Stimulated activated CD8-positive, alpha-beta memory T cell treated with anti-CD3 and anti-CD28 coated beads, Interleukin-15, amount 100 ng/mL, for 48 hours (primary cell): ENCODE measurements at regions not wholly inside any gene's neighbourhood (a gene's known extent, or its start where the extent isn't known, plus 50 kb on each side); places are given as distances from the start of the nearest gene placed in this dataset.
"Not testable (repeated sequence)": the region's sequence is repeated elsewhere in the genome, so short reads cannot be mapped to it uniquely, and the experiment has no call there.

Source experiments
- DNase-seq, 2 donors: peaks; one replicate each; pipeline ENCODE4 v3.0.0-alpha.2; 2020; ENCODE audit warnings: low read depth in 2 of 2

DNA sequence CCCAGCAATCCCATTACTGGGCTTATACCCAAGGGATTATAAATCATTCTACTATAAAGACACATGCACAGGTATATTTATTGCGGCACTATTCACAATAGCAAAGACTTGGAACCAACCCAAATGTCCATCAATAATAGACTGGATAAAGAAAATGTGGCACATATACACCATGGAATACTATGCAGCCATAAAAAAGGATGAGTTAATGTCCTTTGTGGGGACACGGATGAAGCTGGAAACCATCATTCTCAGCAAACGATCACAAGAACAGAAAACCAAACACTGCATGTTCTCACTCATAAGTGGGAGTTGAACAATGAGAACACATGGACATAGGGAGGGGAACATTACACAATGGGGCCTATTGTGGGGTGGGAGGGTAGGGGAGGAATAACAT, 224.4 kb upstream of the SERP2 start:
- DNase-seq = not testable (repeated sequence)

DNA sequence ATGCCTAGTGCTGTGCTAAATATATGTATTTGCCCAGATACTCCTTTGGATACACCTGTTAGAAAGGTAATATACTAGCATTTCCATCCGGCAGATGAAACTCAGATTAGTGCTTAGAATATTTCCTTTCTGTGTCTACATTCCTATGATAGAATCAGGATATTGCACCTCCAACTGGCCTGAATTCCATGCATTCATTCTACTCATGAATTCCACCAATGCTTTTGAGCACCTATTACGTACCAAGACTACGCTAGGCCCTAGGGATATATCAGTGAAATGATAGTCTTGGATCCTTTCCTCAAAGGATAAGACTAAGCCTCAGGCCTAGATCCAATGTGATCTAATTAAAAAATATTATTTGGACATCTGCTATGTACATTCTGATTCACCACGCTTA, 223.8 kb upstream of the SERP2 start:
- DNase-seq = no peak

DNA sequence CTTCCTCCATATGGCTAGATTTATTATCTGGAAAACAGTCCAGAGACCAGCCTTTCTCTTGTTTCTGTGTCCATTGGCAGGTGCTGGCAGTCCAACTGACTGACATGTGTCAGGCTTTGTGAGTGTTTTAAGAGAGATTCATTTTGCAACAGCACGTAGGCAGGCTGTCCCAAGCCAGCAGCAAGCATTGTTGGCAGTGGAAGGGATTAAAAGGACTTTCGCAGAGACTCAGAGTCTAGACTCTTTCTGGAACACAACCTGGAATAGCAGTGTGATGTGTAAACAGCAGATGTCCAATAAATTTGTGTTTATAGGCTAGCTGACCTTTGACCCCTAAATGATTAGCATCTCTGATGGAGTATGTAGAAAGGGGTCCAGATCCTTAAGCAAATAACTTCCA, 222.2 kb upstream of the SERP2 start:
- no peak for DNase-seq

DNA sequence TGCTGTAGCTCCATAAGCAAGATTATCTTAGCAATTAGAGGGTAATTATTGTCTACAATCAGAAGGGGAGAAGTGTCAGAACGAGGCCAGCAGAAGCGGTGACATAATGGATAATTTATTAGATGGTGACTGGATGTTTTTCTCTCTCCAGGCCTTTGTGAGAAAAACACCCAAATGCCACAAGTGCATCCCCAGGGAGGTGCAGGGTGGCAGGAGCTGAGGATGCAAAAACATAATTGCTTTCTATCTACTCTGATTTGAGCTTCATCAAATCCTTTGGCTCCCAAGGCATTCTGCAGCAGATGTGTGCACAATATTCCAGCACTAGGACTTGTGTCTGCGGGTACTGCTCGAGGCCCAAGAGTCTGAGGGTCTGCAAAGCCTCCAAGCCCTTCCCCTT, 220.1 kb upstream of the SERP2 start:
- no peak for DNase-seq

DNA sequence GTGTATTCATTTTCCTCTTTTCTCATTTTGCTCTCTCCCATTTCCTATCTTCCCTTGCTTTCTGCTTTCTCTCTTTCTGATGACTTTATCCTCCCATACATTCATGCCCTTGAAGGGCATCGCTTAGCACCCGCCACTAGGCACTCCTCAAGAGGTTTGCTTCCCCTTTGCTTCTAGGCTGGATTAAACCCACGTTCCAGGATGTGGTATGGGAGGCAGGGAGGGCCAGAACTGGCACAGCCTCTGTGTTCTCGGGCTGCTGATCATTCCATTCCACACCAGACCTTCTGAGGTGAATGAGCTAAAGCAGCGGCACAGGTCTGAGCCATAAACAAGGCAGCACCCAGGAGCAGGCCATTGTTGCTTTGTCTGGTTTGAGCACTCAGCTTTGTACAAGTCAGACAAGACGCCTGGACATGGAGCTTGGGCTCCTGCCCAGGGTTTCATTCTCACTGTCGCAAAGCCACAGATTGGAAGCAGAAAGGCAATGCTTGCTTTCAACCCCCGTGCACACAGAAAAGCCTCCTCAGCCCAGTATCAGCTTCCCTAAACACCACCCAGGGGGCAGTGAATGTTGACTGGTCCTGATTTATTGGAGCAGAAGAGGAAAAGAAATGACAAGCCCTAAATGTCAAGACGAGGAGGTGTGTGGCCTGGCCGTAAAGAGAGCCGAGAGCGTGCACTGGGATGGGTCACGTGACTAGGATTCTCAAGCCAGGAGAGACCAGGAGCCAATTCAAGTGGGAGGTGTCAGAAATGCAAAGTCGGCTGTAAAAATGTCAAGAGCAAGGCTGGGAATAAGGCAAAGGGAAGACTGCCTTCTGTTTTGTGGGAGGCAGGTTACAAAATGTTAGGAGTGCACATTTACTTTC, 218.0 kb upstream of the SERP2 start:
- DNase-seq = no peak

DNA sequence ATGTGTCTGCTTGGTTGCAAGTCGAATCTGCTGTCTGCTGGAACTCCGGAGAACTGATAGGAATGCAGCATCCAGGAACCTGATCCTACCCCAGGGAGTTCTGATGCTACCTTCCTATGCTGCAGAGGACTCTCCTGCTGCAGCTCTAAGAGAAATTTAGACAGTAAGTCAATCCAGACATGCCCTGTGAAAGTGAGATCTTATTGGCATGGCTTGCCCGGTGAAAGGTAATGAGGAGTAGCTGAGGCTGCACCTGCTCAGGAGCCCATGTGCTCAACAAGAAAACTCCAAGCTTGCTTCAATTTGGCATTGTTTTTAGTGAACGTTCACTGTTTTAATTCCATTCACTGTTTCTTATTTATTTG, 217.3 kb upstream of the SERP2 start:
- no peak for DNase-seq

DNA sequence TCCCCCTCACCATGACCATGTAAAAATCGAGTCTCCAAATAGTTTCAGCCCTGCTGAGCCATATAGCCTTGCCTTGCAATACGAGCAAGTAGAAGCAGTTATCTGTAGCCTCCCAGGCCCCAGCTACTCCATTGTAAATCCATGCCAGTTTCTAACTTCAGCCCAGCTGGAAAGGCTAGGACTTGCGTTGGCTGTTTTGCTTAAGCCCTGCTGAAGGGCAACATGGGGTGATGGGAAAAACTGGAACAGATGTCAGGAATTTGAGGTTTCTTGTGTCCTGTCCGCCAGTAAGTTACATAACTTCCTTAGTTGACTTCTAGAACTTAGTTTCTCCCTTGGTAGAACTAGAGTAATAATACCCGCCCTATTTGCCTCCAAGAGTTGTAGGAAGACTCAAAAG, 216.0 kb upstream of the SERP2 start:
- DNase-seq = no peak

DNA sequence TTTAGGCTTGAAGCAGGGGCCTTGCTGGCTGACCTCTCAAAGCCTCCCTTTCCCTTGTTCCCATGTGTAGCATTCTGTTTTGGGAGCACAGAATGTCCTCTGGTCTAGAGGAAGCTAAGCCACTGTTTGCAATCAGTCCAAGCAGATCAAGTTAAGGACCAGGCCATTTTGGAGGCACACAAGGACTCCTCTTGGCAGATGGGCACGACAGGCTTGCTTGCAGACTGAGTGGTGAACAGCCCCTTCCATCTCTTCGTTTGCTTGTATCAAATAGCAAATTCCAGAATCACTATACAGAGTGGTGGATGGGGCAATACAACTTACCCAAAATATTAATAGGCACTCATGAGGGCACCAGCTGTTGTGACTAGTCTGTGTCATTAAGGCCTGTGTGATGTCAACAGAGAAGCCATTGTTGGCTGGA, 215.5 kb upstream of the SERP2 start:
- no peak for DNase-seq

DNA sequence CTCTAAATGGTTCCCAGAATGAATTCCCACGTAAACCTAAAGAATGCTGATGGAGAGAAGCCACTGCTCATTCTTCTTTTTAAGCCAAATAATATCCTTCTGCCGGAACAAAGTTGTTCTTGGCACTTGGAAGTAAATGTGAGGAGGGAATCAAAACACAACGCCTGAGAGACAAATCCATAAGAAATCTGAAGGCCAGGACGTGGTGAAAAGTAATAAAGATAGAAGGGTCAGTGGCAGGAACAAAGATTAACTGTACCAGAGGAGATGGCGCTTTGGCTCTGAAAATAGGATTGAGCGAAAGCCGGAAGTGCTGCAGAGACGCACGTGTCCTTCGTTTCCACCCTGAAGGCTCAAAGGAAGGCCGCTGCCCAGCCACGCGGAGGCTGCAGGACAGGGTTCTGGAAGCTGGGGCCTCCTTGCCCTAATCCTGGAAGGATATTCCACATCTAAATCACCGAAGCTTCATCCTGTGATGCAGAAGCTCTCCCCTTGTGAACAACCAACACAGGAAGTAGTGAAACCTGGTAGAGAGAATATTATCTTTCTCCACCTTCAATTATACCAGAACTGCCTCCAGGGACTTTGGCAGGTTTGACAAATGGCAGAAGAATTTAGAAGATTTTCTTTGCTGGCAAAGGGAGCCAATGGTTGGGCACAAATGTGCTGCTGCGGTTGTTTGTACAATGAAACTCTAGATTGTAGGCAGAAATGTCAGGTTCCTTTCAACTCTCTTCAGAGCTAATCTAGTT, 214.6 kb upstream of the SERP2 start:
- no peak for DNase-seq

DNA sequence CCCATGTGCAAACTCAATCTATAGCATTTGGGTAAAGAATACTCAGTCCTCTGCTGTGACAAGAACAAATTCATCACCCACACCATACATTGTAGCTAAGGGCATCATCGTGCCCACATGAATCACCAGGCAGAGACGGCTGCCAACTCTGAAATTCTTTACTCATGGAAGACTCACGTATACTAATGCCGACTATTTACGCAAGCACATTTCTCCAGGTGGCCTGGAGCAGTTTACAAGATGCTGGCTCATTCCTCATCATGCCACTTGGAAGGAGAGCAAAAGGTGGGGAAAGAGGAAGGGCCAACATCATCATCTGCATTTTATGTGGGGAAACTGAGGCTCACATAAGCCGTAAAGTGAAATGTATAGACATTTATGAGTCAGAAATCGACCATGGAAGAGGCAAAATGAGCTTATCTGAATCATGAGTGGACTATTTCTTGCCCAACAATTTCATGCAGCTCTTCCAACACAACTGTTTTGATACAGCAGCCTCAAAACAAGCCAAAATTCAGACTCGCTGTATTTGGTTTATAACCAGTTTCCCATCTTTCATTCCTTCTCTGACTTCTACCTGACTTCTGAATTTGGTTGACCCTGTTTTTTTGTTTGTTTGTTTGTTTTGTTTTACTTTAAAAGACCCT, 213.9 kb upstream of the SERP2 start:
- no peak for DNase-seq

DNA sequence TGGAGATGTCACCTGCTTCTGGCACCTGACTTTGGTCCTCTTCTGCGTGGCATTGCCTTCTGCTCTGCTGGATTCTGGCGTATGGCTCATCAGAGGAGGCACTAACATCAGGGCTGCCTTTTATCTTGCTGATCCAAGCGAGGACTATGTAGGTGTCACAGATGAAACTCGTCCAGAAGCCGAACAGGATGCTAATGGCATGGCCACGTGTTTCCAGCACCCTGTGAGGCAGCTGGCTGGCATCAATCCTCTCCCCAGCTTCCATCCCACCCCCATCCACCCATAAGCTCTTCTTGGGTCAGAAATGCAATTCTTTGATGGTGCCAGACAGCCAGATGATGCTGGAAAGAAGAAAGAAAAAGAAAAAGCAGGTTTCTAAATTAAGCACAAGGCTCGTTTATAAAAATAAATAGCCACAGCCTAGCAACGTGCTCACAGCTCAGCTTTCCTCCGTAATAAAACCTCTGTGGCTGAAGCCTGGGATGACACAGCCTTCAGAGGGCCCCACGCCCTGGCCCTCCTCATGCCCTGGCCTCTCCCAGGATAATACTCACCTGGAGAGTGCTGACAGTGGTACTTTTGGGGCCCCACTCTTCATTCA, 212.9 kb upstream of the SERP2 start:
- no peak for DNase-seq

DNA sequence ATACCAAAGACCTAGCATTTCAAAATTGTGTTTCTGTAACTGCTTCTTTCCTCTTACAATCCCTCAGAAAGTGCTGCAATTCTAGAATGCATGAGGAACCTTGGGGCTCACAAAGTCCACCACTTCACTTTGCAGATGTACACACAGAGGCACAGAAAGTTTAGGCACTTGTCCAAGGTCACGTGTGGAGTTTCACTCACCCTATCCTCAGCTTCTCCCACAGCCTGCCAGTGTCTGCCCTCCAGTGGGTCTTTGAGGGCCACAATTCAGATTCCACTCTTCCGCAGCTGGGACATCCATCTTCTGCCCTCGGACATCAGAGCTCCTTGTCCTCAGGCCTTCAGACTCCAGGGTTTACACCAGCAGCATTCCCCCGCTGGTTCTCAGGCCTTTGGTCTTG, 210.5 kb upstream of the SERP2 start:
- DNase-seq = no peak

DNA sequence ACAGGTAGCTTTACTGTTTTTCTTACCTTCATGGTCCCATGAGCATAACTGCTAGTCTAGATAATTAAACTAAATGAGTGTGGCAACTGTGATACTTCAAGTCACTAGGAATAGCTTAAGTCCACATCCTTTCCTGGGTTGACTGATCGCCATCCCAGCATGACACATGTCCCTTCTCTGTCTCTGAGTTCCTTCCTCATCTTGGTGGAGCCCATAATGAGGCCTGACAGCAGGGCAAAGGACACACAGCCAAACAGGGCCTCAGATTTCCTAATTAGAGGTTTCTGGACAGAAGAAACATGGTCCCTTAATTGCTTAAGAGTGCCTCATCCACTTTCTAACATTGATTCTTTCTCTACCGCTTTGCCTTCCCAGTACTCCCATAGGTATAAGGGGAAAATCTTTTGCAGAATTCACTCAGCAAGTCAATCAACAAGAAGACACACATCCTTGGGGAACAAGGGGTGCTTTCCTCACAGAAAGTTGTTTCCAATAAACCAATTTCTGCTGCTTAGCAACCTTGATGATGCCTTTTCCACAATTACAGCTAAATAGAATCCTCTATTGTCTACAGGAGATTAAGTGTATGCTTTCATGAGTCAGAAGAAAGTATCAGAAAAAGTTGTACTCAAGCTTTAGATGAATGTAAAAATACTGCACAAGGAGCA, 208.3 kb upstream of the SERP2 start:
- DNase-seq = no peak

DNA sequence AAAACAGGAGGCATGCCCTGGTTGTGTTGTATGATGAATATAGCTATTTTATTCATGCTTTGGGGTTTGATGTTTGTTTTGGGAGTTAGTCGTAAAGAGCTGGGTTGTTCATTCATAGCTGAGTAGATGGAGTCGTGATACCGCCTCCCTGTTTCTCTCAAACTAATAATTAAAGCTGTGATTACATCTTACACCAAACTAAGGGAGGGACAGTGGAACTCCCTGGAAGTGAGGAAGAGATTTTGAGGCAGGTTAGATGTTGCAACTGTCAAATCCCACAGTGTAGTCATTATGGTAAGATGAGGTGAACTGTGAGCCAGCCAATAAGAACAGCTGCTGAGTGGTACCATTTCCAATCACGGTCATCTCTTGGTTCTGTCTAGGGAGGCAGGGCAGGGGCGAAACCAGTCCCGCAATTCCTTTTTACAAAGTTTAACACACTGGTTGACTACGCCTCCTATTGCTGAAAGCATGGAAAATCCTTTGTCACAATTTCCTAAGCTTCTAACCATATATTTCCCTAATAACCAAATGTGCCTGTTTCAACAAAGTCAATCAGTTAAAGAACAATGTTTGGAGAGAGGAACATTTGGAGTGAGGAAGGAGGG, 207.6 kb upstream of the SERP2 start:
- no peak for DNase-seq

DNA sequence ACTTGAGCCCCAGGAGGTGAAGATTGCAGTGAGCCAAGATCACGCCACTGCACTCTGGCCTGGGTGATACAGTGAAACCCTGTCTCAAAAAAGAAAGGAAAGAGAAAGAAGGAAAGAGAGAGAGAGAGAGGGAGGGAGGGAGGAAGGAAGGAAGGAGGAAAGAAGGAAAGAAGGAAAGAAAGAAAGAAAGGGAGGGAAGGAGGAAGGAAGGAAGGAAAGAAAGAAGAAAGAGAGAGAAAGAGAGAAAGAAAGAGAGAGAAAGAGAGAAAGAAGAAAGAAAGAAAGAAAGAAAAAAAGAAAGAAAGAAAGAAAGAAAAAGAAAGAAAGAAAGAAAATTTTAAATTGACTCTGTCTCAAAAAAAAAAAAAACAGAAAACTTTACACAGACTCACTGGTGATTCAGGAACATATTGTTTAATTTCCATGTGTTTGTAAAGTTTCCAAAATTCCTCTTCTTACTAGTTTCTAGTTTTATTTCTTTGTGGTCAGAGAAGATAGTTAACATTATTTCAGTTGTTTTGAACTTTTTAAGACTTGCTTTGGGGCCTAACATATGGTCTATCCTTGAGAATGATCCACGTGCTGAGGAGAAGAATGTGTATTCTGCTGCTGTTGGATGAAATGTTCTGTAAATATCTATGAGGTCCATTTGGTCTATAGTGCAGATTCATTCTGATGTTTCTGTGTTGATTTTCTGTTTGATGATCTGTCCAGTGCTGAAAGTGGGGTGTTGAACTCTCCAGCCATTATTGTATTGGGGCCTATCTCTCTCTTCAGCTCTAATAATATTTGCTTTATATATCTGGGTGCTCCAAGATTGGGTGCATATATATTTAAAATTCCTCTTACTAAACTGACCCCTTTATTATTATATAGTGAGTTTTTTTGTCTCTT, 204.4 kb upstream of the SERP2 start:
- DNase-seq = no peak

DNA sequence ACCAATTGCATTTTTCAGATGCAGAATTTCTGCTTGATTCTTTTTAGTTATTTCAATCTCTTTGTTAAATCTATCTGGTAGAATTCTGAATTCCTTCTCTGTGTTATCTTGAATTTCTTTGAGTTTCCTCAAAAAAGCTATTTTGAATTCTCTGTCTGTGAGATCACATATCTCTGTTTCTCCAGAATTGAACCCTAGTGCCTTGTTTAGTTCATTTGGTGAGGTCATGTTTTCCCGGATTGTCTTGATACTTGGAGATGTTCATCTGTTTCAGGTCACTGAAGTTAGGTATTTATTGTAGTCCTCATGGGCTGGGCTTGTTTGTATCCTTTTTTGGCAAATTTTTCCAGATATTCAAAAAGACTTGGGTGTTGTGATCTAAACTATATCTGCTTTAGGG, 202.9 kb upstream of the SERP2 start:
- no peak for DNase-seq

DNA sequence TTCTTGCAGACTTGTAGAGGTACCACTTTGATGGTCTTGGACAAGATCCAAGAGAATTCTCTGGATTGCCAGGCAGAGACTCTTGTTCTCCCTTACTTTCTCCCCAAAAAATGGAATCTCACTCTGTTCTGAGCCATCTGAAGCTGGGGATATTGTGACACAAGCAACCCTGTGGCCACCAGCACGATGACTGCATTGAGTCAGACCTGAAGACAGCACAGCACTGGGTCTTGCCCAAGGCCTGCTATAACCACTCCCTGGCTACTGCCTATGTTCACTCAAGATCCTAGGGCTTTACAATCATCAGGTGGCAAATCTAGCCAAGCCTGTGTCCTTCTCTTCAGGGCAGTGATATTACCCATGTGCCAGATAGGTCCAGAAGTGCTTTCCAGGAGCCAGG, 202.5 kb upstream of the SERP2 start:
- no peak for DNase-seq

DNA sequence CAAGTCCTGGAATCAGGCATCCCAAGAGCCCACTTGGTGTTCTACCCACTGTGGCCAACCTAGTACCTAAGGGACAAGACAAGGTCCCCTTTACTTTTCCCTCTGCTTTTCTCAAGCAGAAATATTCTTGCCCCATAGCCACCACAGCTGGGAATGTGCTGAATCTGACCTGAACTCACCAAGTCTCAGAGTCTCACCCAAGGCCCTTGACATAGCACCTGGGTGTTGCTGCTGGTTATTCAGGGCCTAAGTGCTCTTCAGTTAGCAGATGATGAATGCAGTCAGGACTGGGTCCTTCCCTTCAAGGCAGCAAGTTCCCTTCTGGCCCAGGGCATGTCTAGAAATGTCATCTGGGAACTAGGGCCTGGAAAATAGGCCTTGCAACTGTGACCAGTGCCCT, 201.8 kb upstream of the SERP2 start:
- no peak for DNase-seq

DNA sequence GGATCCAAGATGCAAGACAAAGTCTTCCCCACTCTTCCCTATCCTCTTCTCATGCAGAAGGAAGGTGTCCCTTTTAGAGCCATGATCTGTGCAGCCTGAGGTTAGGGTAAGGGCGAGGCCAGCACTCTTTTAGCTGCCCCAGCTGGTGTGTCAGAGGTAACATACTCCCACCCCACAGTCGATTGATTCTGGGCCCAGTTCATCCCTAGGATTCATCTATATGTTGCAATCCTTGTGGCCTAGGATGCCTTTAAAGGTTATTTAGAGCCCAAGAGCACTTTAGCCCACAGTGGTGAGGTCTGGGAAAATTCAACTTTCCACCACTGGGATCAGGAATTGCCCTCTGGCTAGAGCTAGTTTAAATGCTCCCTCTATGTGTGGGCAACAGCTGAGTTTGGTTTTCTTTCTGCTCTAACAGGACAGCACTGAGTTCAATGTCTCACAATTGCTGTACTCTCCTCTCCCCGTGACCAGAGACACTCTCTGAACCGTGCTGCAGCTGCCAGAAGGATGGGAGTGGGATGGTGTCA, 201.3 kb upstream of the SERP2 start:
- no peak for DNase-seq

DNA sequence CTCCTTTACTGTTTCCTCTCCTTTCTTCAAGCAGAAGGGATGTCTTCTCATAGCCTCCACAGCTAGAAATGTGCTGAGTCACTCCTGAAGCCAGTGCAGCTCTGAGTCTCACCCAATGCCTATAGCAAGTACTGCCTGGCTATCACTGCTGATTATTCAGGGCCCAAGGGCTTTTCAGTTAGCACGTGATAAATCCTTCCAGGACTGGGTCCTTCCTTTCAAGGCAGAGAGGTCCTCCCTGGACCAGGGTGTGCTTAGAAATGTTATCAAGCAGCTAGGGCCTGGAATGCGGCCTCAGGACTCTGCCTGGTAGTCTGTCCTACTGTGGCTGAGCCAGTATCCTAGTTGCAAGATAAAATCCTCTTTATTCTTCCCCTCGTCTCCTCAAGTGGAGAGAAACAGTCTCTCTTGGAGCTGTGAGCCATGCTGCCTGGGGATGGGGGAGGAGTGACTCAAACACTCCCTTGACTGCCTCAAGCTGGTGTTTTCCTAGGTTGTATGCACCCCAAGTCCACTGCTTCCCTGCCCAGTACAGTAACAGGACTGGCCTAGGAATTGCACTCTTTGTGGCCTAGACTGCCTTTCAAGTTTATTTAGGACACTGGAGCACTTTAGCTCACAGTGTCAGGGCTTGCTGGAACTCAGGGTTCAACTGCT, 198.7 kb upstream of the SERP2 start:
- no peak for DNase-seq
